ENCODE measurements at regions not wholly inside any gene's neighbourhood (a gene's known extent, or its start where the extent isn't known, plus 50 kb on each side); places are given as distances from the start of the nearest gene placed in this dataset.

GRCh38 chr5:23367874-23368273, 139.5 kb upstream of the PRDM9 start:
- no peak for DNase-seq (ENCODE audit: low spot score)

GRCh38 chr5:23353286-23353685, 154.1 kb upstream of the PRDM9 start:
- DNase-seq (ENCODE audit: low spot score) = no peak

GRCh38 chr5:23352446-23352845, 155.0 kb upstream of the PRDM9 start:
- no peak for DNase-seq (ENCODE audit: low spot score)

- DNase-seq (ENCODE audit: low spot score) = no peak
These were observed 164.3 kb upstream of the PRDM9 start for GRCh38 chr5:23343121-23343520.

GRCh38 chr5:23332650-23333251, 174.7 kb upstream of the PRDM9 start:
- DNase-seq (ENCODE audit: low spot score) = no peak

- DNase-seq (ENCODE audit: low spot score) = no peak
These were observed 176.7 kb upstream of the PRDM9 start for GRCh38 chr5:23330726-23331125.

- no peak for DNase-seq (ENCODE audit: low spot score)
These were observed 187.5 kb upstream of the PRDM9 start for GRCh38 chr5:23319901-23320300.

GRCh38 chr5:23318960-23319359, 188.4 kb upstream of the PRDM9 start:
- DNase-seq (ENCODE audit: low spot score) = no peak

- DNase-seq (ENCODE audit: low spot score) = no peak
These were observed 189.2 kb upstream of the PRDM9 start for GRCh38 chr5:23318166-23318565.

GRCh38 chr5:23316060-23316591, 191.3 kb upstream of the PRDM9 start:
- no peak for DNase-seq (ENCODE audit: low spot score)

- no peak for DNase-seq (ENCODE audit: low spot score)
These were observed 192.6 kb upstream of the PRDM9 start for GRCh38 chr5:23314827-23315226.

- DNase-seq (ENCODE audit: low spot score) = no peak
These were observed 202.4 kb upstream of the PRDM9 start for GRCh38 chr5:23305055-23305454.

- DNase-seq (ENCODE audit: low spot score) = no peak
These were observed 203.6 kb upstream of the PRDM9 start for GRCh38 chr5:23303836-23304235.

- DNase-seq (ENCODE audit: low spot score) = no peak
These were observed 204.0 kb upstream of the PRDM9 start for GRCh38 chr5:23303435-23303834.

- no peak for DNase-seq (ENCODE audit: low spot score)
These were observed 205.0 kb upstream of the PRDM9 start for GRCh38 chr5:23302438-23302837.

GRCh38 chr5:23289162-23289561, 218.2 kb upstream of the PRDM9 start:
- no peak for DNase-seq (ENCODE audit: low spot score)

- no peak for DNase-seq (ENCODE audit: low spot score)
These were observed 222.8 kb upstream of the PRDM9 start for GRCh38 chr5:23284656-23285055.

GRCh38 chr5:23274171-23274570, 233.2 kb upstream of the PRDM9 start:
- DNase-seq (ENCODE audit: low spot score) = no peak

- DNase-seq (ENCODE audit: low spot score) = no peak
These were observed 237.4 kb upstream of the PRDM9 start for GRCh38 chr5:23269981-23270380.

GRCh38 chr5:23268136-23268535, 239.3 kb upstream of the PRDM9 start:
- DNase-seq (ENCODE audit: low spot score) = no peak

GRCh38 chr5:23260621-23261020, 246.8 kb upstream of the PRDM9 start:
- no peak for DNase-seq (ENCODE audit: low spot score)

GRCh38 chr5:23257656-23258055, 249.8 kb upstream of the PRDM9 start:
- DNase-seq (ENCODE audit: low spot score) = no peak

GRCh38 chr5:23253621-23254198, 253.7 kb upstream of the PRDM9 start:
- no peak for DNase-seq (ENCODE audit: low spot score)

- no peak for DNase-seq (ENCODE audit: low spot score)
These were observed 264.5 kb upstream of the PRDM9 start for GRCh38 chr5:23242891-23243290.
